Fibroblast of lung (primary cell): ENCODE measurements at regions not wholly inside any gene's neighbourhood (a gene's known extent, or its start where the extent isn't known, plus 50 kb on each side); places are given as distances from the start of the nearest gene placed in this dataset.

Experiments used
- CTCF ChIP-seq, 2 donors: IDR thresholded peaks in 1 of 2; conservative IDR thresholded peaks in 1 of 2; 1 replicate in 1 of 2; 2 replicates in 1 of 2; pipeline ENCODE4 v1.5.1; 2011 to 2012; ENCODE audit warnings: low read length in 2 of 2, control low read depth in 1 of 2, inconsistent platforms in 1 of 2, low read depth in 1 of 2, mild to moderate bottlenecking in 1 of 2
- EZH2 ChIP-seq: IDR thresholded peaks from 2 replicates; pipeline ENCODE4 v1.5.1; 2012; ENCODE audit warnings: low read length, control low read depth, mild to moderate bottlenecking; ENCODE audit errors: missing control alignments

GRCh38 chr5:3943859-3944258, 348.2 kb downstream of the IRX1 start:
- TF ChIP-seq CTCF (conservative IDR thresholded peaks at IDR 0.05 in 1 of 2, IDR thresholded peaks at IDR 0.05 in 1 of 2; ENCODE audit: low read depth in 1 of 2, low read length in 2 of 2) (no peak), EZH2 (no peak)
